Lower leg skin (tissue), 3 donors: ENCODE measurements at regions not wholly inside any gene's neighbourhood (a gene's known extent, or its start where the extent isn't known, plus 50 kb on each side); places are given as distances from the start of the nearest gene placed in this dataset.

ENCODE experiments used
- POLR2A ChIP-seq, 2 donors: fragments of 450-650 bp; IDR thresholded peaks; one replicate each; pipeline ENCODE4 v1.6.1; 2016 to 2017; ENCODE audit warnings: antibody characterized with exemption in 2 of 2, mild to moderate bottlenecking in 1 of 2, moderate library complexity in 1 of 2
- TF ChIP-seq, protein P1 (sequence below), 3 donors: fragments of 450-650 bp; IDR thresholded peaks; one replicate each; pipeline ENCODE4 v1.5.1; 2016; ENCODE audit warnings: antibody characterized with exemption in 3 of 3, mild to moderate bottlenecking in 3 of 3, moderate library complexity in 2 of 3

DNA sequence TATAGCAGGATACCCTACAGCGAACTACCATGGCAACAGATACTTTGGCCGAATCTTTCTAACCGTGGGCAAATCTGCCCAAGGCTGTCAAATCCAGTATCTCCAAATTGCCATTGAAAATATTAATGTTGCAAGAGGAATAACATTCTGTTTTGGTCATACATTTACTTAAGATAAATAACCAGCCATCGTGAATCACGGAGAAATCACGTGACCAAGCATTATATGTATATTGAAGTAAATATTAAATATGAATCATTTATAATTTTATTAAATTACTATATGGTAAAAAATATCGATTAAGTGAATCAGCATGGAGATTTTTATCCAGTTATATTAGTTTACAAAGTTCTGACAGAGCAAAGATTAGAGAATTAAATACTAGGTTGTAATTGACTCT, 714.6 kb upstream of the GJE1 start:
- TF ChIP-seq, protein P1, sequence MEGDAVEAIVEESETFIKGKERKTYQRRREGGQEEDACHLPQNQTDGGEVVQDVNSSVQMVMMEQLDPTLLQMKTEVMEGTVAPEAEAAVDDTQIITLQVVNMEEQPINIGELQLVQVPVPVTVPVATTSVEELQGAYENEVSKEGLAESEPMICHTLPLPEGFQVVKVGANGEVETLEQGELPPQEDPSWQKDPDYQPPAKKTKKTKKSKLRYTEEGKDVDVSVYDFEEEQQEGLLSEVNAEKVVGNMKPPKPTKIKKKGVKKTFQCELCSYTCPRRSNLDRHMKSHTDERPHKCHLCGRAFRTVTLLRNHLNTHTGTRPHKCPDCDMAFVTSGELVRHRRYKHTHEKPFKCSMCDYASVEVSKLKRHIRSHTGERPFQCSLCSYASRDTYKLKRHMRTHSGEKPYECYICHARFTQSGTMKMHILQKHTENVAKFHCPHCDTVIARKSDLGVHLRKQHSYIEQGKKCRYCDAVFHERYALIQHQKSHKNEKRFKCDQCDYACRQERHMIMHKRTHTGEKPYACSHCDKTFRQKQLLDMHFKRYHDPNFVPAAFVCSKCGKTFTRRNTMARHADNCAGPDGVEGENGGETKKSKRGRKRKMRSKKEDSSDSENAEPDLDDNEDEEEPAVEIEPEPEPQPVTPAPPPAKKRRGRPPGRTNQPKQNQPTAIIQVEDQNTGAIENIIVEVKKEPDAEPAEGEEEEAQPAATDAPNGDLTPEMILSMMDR (IDR thresholded peaks at IDR 0.05), result no peak
- TF ChIP-seq POLR2A (IDR thresholded peaks at IDR 0.05), result no peak
